IMR-90 (cell line): ENCODE measurements at regions not wholly inside any gene's neighbourhood (a gene's known extent, or its start where the extent isn't known, plus 50 kb on each side); places are given as distances from the start of the nearest gene placed in this dataset.

Source experiments
- ATAC-seq: fragments of 200-7000 bp; cut with Tn5 transposase; 2 replicates; pipeline ENCODE4 v1.9.1; 2020; ENCODE audit warnings: low read depth, mild to moderate bottlenecking, moderate library complexity
- BruUV-seq: library from RNA; stranded (reverse); fragments of 400-500 nt; replicated peaks from 2 replicates; lab custom pipeline; 2021; lab: Mats Ljungman, UMichigan
- CTCF ChIA-PET: fragments of 300-600 bp; formaldehyde crosslinking; extraction: SDS; loops from one replicate; lab custom pipeline; 2021; ENCODE audit warnings: antibody characterized with exemption; lab: Yijun Ruan, JAX
- POLR2A ChIA-PET: fragments of 300-600 bp; sonication (Branson Sonifier 250); formaldehyde crosslinking; loops from one replicate; lab custom pipeline; 2022; ENCODE audit warnings: antibody characterized with exemption; ENCODE audit not compliant: unreplicated experiment; lab: Charles Lee
- DNase-seq: peaks from one replicate; pipeline ENCODE4 v3.0.0; 2013
- H2AFZ ChIP-seq: replicated peaks from 2 replicates; pipeline ENCODE3; 2013; ENCODE audit warnings: low read length, mild to moderate bottlenecking; ENCODE audit not compliant: poor library complexity
- H2AK5ac ChIP-seq: 2 replicates; pipeline ENCODE4 v1.6.1; 2013; ENCODE audit warnings: low read depth, low read length, inconsistent platforms
- H2AK9ac ChIP-seq: replicated peaks from 2 replicates; pipeline ENCODE3; 2013; ENCODE audit warnings: mild to moderate bottlenecking, low read depth, low read length, moderate library complexity; ENCODE audit not compliant: poor library complexity
- H2BK120ac ChIP-seq: 2 replicates; pipeline ENCODE4 v1.6.1; 2013; ENCODE audit warnings: low read depth, low read length, inconsistent platforms
- H2BK15ac ChIP-seq: 3 replicates; pipeline ENCODE4 v1.6.1; 2013; ENCODE audit warnings: low read depth, low read length, inconsistent platforms
- H2BK20ac ChIP-seq: 2 replicates; pipeline ENCODE4 v1.6.1; 2013; ENCODE audit warnings: low read depth, mild to moderate bottlenecking, inconsistent platforms, low read length, moderate library complexity
- H2BK5ac ChIP-seq: 2 replicates; pipeline ENCODE4 v1.6.1; 2013; ENCODE audit warnings: mild to moderate bottlenecking, low read depth, low read length, inconsistent platforms; ENCODE audit not compliant: poor library complexity, severe bottlenecking
- H3K14ac ChIP-seq: replicated peaks from 2 replicates; pipeline ENCODE4 v1.6.1; 2013; ENCODE audit warnings: low read depth, low read length, inconsistent platforms
- H3K18ac ChIP-seq: 2 replicates; pipeline ENCODE4 v1.6.1; 2013; ENCODE audit warnings: low read depth, low read length, control low read depth
- H3K23ac ChIP-seq: 2 replicates; pipeline ENCODE4 v1.6.1; 2013; ENCODE audit warnings: low read depth, low read length, inconsistent platforms
- H3K27ac ChIP-seq: 2 replicates; pipeline ENCODE4 v1.5.1; 2013; ENCODE audit warnings: mild to moderate bottlenecking, control low read depth, low read length; ENCODE audit not compliant: insufficient read depth
- H3K27me3 ChIP-seq: 2 replicates; pipeline ENCODE4 v1.6.1; 2013; ENCODE audit warnings: low read length; ENCODE audit not compliant: control insufficient read depth, insufficient read depth
- H3K36me3 ChIP-seq: 2 replicates; pipeline ENCODE4 v1.6.1; 2013; ENCODE audit warnings: low read length, mixed read lengths; ENCODE audit not compliant: control insufficient read depth, insufficient read depth
- H3K4ac ChIP-seq: 2 replicates; pipeline ENCODE4 v1.6.1; 2013; ENCODE audit warnings: low read depth, low read length, inconsistent platforms
- H3K4me1 ChIP-seq: 2 replicates; pipeline ENCODE4 v1.6.1; 2013; ENCODE audit warnings: low read length, mixed read lengths; ENCODE audit not compliant: control insufficient read depth, insufficient read depth
- H3K4me2 ChIP-seq: 2 replicates; pipeline ENCODE4 v1.6.1; 2013; ENCODE audit warnings: low read depth, mild to moderate bottlenecking, control low read depth, low read length, moderate library complexity
- H3K4me3 ChIP-seq: 2 replicates; pipeline ENCODE4 v1.5.1; 2013; ENCODE audit warnings: low read depth, mild to moderate bottlenecking, control low read depth, low read length, moderate library complexity; ENCODE audit not compliant: insufficient read depth
- H3K56ac ChIP-seq: 2 replicates; pipeline ENCODE4 v1.6.1; 2013; ENCODE audit warnings: low read length, inconsistent platforms; ENCODE audit not compliant: insufficient read depth; ENCODE audit errors: extremely low read depth
- H3K79me1 ChIP-seq, 2 experiments: 2 replicates each; pipeline ENCODE4 v1.6.1; 2013; ENCODE audit warnings: low read length in 2 of 2, inconsistent platforms in 1 of 2, low read depth in 1 of 2
- H3K9ac ChIP-seq: 2 replicates; pipeline ENCODE4 v1.6.1; 2013; ENCODE audit warnings: low read depth, low read length, control low read depth
- H3K9me1 ChIP-seq: 2 replicates; pipeline ENCODE4 v1.6.1; 2013; ENCODE audit warnings: low read length, inconsistent platforms; ENCODE audit not compliant: insufficient read depth
- H3K9me3 ChIP-seq: 2 replicates; pipeline ENCODE4 v1.6.1; 2013; ENCODE audit warnings: low read length; ENCODE audit not compliant: control insufficient read depth, insufficient read depth
- H4K20me1 ChIP-seq: 2 replicates; pipeline ENCODE4 v1.6.1; 2013; ENCODE audit warnings: low read length, inconsistent platforms; ENCODE audit not compliant: insufficient read depth
- H4K5ac ChIP-seq: 2 replicates; pipeline ENCODE4 v1.6.1; 2013; ENCODE audit warnings: mild to moderate bottlenecking, low read depth, low read length, control low read depth
- H4K8ac ChIP-seq, 2 experiments: 2 replicates each; pipeline ENCODE4 v1.6.1; 2013; ENCODE audit warnings: low read depth in 2 of 2, low read length in 2 of 2, control low read depth in 1 of 2, inconsistent platforms in 1 of 2
- H4K91ac ChIP-seq: 2 replicates; pipeline ENCODE4 v1.6.1; 2013; ENCODE audit warnings: low read depth, low read length, inconsistent platforms; ENCODE audit not compliant: insufficient read depth
- BHLHE40 ChIP-seq: fragments of 150-350 bp; IDR thresholded peaks from 2 replicates; pipeline ENCODE4 v1.6.1; 2016; ENCODE audit warnings: mild to moderate bottlenecking, low read depth, low read length
- CEBPB ChIP-seq: IDR thresholded peaks from 2 replicates; pipeline ENCODE4 v1.6.1; 2012; ENCODE audit warnings: low read depth, low read length, improper control_type of control experiment
- CHD1 ChIP-seq: IDR thresholded peaks from 2 replicates; pipeline ENCODE4 v1.6.1; 2012; ENCODE audit warnings: low read depth, low read length, improper control_type of control experiment
- FOS ChIP-seq: fragments of 150-350 bp; IDR thresholded peaks from 2 replicates; pipeline ENCODE4 v1.6.1; 2016; ENCODE audit warnings: low read depth, low read length
- MAFK ChIP-seq: IDR thresholded peaks from 2 replicates; pipeline ENCODE4 v1.6.1; 2012; ENCODE audit warnings: low read depth, low read length, improper control_type of control experiment
- MAZ ChIP-seq: IDR thresholded peaks from 2 replicates; pipeline ENCODE4 v1.6.1; 2012; ENCODE audit warnings: low read depth, mild to moderate bottlenecking, low read length, improper control_type of control experiment, moderate library complexity, borderline replicate concordance
- MXI1 ChIP-seq: IDR thresholded peaks from 2 replicates; pipeline ENCODE4 v1.6.1; 2012; ENCODE audit warnings: low read depth, mild to moderate bottlenecking, low read length, moderate library complexity, borderline replicate concordance
- NFE2L2 ChIP-seq: fragments of 150-350 bp; IDR thresholded peaks from 2 replicates; pipeline ENCODE4 v1.6.1; 2016; ENCODE audit warnings: low read depth, mild to moderate bottlenecking, low read length
- POLR2A ChIP-seq: IDR thresholded peaks from 2 replicates; pipeline ENCODE4 v1.6.1; 2012; ENCODE audit warnings: mild to moderate bottlenecking, low read depth, low read length
- RAD21 ChIP-seq: IDR thresholded peaks from 2 replicates; pipeline ENCODE4 v1.6.1; 2012; ENCODE audit warnings: low read length, improper control_type of control experiment
- RCOR1 ChIP-seq: IDR thresholded peaks from 2 replicates; pipeline ENCODE4 v1.6.1; 2012; ENCODE audit warnings: mild to moderate bottlenecking, low read length, improper control_type of control experiment; ENCODE audit not compliant: insufficient replicate concordance
- RFX5 ChIP-seq: IDR thresholded peaks from 2 replicates; pipeline ENCODE4 v1.8.0; 2012; ENCODE audit warnings: low read depth, mild to moderate bottlenecking, low read length, moderate library complexity
- WGBS, 2 experiments: methylation state at CpG; one replicate each; pipeline versions ENCODE4 v1.1.5 to v1.1.7; 2013; ENCODE audit warnings: missing lambda C conversion rate in 2 of 2; ENCODE audit not compliant: insufficient read length in 1 of 2; ENCODE audit errors: extremely low coverage in 2 of 2; 5-methylcytosine and 5-hydroxymethylcytosine counted together
- dilution Hi-C: fragments of 300-500 bp; cut with HindIII; formaldehyde crosslinking; loops from one replicate; pipeline ENCODE4 v1.14.3; 2018; ENCODE audit warnings: low sequenced_read_pairs; ENCODE audit not compliant: unreplicated experiment
- in situ Hi-C: fragments of 300-500 bp; cut with MboI; formaldehyde crosslinking; loops from 3 replicates; pipeline ENCODE4 v1.14.3; 2019; ENCODE audit warnings: low sequenced_read_pairs, inconsistent platforms, mixed read lengths
- intact Hi-C: fragments of 100-400 bp; cut with micrococcal nuclease; formaldehyde crosslinking; loops from 2 replicates; pipeline ENCODE4 v1.10.0; 2022
- TF ChIP-seq, protein P1 (sequence below): conservative IDR thresholded peaks from 2 replicates; pipeline ENCODE4 v1.5.1; 2012; ENCODE audit warnings: mild to moderate bottlenecking, low read depth, low read length, improper control_type of control experiment

DNA sequence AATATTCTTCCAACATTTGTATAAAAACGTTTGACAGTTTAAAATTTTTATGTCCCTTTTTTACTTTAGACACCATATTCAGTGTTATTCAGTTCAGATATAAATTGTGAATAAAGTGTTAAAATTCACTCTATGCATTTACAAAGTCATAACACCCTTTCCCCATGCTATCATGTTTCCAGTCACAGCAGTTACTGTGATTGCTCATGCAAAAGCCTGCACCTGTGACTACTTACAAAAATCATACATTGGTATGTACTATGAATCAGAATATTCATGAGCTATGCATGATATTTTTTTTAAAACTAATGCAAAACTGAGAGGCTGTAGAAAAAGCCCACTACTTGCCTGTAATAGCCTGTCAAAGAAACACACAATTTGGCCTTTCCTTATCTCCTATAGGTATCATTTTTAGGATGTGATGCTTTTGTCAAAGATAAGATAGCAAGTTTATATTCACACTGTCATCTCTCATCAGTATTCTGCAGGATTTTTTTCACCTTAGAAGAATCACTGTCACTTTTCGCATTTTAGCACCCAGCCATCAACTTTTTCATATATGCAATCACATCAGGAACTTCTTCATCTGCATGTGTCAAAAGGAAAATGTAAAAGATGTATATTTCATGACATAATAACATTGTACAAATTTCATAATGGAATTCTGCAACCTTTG is 443.2 kb downstream of the C12orf50 start:
- no peak for TF ChIP-seq FOS
- TF ChIP-seq RAD21 = no peak
- no peak for TF ChIP-seq RFX5
- no peak for TF ChIP-seq NFE2L2
- TF ChIP-seq RCOR1 = no peak
- TF ChIP-seq CEBPB = no peak
- TF ChIP-seq, protein P1, sequence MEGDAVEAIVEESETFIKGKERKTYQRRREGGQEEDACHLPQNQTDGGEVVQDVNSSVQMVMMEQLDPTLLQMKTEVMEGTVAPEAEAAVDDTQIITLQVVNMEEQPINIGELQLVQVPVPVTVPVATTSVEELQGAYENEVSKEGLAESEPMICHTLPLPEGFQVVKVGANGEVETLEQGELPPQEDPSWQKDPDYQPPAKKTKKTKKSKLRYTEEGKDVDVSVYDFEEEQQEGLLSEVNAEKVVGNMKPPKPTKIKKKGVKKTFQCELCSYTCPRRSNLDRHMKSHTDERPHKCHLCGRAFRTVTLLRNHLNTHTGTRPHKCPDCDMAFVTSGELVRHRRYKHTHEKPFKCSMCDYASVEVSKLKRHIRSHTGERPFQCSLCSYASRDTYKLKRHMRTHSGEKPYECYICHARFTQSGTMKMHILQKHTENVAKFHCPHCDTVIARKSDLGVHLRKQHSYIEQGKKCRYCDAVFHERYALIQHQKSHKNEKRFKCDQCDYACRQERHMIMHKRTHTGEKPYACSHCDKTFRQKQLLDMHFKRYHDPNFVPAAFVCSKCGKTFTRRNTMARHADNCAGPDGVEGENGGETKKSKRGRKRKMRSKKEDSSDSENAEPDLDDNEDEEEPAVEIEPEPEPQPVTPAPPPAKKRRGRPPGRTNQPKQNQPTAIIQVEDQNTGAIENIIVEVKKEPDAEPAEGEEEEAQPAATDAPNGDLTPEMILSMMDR = no peak
- no peak for TF ChIP-seq CHD1
- TF ChIP-seq POLR2A = no peak
- TF ChIP-seq MXI1 = no peak
- TF ChIP-seq BHLHE40 = no peak
- TF ChIP-seq MAZ = no peak
- no peak for TF ChIP-seq MAFK
- no CpG with 5 or more reads among the region's 2 CpGs for WGBS, 2 experiments

More for the DNA sequence above, 443.2 kb downstream of the C12orf50 start:
- Histone ChIP-seq H3K9ac (no peak overlapping the region), H3K79me1 (no peaks in the 10 kb centered on the region), H2BK5ac (no peak overlapping the region), H3K4me1 (no peaks in the 10 kb centered on the region), H2BK120ac (no peak overlapping the region), H2AK5ac (no peak overlapping the region), H3K9me1 (no peaks in the 10 kb centered on the region), H2BK20ac (no peak overlapping the region), H3K18ac (no peak overlapping the region), H3K14ac (no peak overlapping the region), H2BK15ac (no peak overlapping the region), H3K4me2 (no peak overlapping the region), H3K4ac (no peak overlapping the region), H3K56ac (no peak overlapping the region), H4K8ac (no peak overlapping the region), H4K20me1 (no peaks in the 10 kb centered on the region), H3K23ac (no peak overlapping the region), H2AK9ac (no peak overlapping the region), H3K9me3 (no peaks in the 10 kb centered on the region), H3K27ac (no peak overlapping the region), H4K91ac (no peak overlapping the region), H3K36me3 (no peaks in the 10 kb centered on the region), H3K4me3 (no peak overlapping the region), H2AFZ (no peak overlapping the region), H3K27me3 (no peaks in the 10 kb centered on the region), H4K5ac (no peak overlapping the region)
- no peak for DNase-seq
- ATAC-seq = no peak
- in situ Hi-C loops (no loop called here), intact Hi-C loops (no loop called here), dilution Hi-C loops (no loop called here)
- POLR2A ChIA-PET = no interaction called here
- no TSS peak for BruUV-seq
- CTCF ChIA-PET = no interaction called here
